ENCODE measurements at regions not wholly inside any gene's neighbourhood (a gene's known extent, or its start where the extent isn't known, plus 50 kb on each side); places are given as distances from the start of the nearest gene placed in this dataset.

DNA sequence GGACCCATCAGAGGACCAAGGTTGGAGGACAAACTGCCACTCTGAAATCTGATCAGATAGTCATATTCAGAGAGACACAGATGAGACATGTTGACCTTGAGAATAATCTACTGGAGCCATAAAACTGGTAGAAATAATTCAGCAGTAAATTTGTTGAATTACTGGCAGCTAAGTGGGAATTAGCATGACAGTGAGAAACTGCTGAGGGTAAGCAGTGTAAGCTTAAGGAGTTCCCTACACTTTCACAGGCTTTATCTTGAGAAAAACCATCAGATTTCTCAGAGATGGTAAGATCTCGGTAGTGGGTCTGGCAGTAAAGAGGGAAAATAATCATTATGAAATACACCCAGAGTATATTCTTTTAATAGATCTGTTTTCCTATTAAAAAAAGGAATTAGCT, 213.7 kb downstream of the TECRL start:
- no peaks in the 10 kb centered on the region for H3K36me3 Mint-ChIP-seq (ENCODE audit: low read depth)
- TF ChIP-seq EZH2phosphoT487 (IDR thresholded peaks at IDR 0.05; ENCODE audit: unreplicated experiment), result no peak
- no peak for TF ChIP-seq CREB1 (CRISPR knock-in tag; IDR thresholded peaks at IDR 0.05; ENCODE audit: low read depth)
- TF ChIP-seq CTCF (conservative IDR thresholded peaks at IDR 0.05; ENCODE audit: low read depth in 2 of 2), result no peak
- no peak for TF ChIP-seq ZNF114 (CRISPR knock-in tag; IDR thresholded peaks at IDR 0.05)
- TF ChIP-seq EZH2 (IDR thresholded peaks at IDR 0.05; ENCODE audit: low read depth, unreplicated experiment), result no peak
- TF ChIP-seq STAT1 (IDR thresholded peaks at IDR 0.05; ENCODE audit: unreplicated experiment), result no peak
- no peak for TF ChIP-seq REST (IDR thresholded peaks at IDR 0.05; ENCODE audit: unreplicated experiment)
- TF ChIP-seq, protein P1, sequence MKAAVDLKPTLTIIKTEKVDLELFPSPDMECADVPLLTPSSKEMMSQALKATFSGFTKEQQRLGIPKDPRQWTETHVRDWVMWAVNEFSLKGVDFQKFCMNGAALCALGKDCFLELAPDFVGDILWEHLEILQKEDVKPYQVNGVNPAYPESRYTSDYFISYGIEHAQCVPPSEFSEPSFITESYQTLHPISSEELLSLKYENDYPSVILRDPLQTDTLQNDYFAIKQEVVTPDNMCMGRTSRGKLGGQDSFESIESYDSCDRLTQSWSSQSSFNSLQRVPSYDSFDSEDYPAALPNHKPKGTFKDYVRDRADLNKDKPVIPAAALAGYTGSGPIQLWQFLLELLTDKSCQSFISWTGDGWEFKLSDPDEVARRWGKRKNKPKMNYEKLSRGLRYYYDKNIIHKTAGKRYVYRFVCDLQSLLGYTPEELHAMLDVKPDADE (IDR thresholded peaks at IDR 0.05), result no peak
- TF ChIP-seq, protein P2, sequence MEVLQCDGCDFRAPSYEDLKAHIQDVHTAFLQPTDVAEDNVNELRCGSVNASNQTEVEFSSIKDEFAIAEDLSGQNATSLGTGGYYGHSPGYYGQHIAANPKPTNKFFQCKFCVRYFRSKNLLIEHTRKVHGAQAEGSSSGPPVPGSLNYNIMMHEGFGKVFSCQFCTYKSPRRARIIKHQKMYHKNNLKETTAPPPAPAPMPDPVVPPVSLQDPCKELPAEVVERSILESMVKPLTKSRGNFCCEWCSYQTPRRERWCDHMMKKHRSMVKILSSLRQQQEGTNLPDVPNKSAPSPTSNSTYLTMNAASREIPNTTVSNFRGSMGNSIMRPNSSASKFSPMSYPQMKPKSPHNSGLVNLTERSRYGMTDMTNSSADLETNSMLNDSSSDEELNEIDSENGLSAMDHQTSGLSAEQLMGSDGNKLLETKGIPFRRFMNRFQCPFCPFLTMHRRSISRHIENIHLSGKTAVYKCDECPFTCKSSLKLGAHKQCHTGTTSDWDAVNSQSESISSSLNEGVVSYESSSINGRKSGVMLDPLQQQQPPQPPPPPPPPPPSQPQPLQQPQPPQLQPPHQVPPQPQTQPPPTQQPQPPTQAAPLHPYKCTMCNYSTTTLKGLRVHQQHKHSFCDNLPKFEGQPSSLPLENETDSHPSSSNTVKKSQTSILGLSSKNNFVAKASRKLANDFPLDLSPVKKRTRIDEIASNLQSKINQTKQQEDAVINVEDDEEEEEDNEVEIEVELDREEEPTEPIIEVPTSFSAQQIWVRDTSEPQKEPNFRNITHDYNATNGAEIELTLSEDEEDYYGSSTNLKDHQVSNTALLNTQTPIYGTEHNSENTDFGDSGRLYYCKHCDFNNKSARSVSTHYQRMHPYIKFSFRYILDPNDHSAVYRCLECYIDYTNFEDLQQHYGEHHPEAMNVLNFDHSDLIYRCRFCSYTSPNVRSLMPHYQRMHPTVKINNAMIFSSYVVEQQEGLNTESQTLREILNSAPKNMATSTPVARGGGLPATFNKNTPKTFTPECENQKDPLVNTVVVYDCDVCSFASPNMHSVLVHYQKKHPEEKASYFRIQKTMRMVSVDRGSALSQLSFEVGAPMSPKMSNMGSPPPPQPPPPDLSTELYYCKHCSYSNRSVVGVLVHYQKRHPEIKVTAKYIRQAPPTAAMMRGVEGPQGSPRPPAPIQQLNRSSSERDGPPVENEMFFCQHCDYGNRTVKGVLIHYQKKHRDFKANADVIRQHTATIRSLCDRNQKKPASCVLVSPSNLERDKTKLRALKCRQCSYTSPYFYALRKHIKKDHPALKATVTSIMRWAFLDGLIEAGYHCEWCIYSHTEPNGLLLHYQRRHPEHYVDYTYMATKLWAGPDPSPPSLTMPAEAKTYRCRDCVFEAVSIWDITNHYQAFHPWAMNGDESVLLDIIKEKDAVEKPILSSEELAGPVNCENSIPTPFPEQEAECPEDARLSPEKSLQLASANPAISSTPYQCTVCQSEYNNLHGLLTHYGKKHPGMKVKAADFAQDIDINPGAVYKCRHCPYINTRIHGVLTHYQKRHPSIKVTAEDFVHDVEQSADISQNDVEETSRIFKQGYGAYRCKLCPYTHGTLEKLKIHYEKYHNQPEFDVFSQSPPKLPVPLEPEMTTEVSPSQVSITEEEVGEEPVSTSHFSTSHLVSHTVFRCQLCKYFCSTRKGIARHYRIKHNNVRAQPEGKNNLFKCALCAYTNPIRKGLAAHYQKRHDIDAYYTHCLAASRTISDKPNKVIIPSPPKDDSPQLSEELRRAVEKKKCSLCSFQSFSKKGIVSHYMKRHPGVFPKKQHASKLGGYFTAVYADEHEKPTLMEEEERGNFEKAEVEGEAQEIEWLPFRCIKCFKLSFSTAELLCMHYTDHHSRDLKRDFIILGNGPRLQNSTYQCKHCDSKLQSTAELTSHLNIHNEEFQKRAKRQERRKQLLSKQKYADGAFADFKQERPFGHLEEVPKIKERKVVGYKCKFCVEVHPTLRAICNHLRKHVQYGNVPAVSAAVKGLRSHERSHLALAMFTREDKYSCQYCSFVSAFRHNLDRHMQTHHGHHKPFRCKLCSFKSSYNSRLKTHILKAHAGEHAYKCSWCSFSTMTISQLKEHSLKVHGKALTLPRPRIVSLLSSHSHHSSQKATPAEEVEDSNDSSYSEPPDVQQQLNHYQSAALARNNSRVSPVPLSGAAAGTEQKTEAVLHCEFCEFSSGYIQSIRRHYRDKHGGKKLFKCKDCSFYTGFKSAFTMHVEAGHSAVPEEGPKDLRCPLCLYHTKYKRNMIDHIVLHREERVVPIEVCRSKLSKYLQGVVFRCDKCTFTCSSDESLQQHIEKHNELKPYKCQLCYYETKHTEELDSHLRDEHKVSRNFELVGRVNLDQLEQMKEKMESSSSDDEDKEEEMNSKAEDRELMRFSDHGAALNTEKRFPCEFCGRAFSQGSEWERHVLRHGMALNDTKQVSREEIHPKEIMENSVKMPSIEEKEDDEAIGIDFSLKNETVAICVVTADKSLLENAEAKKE (CRISPR knock-in tag; IDR thresholded peaks at IDR 0.05), result no peak
- TF ChIP-seq ZNF331 (CRISPR knock-in tag; IDR thresholded peaks at IDR 0.05; ENCODE audit: low read depth), result no peak
- Histone ChIP-seq H3K27me3 (ENCODE audit: insufficient read depth) (no peaks in the 10 kb centered on the region), H3K4me2 (0 out of 2 replicates have a peak overlapping the region, but pooled peaks have one; percentile 21), H3F3A (replicated peaks; ENCODE audit: low read depth) (no peaks in the 10 kb centered on the region), H3K27ac (ENCODE audit: low read depth) (no peak overlapping the region), H3K4me1 (ENCODE audit: insufficient read depth) (peaks cover 4% of the 10 kb centered on the region; the same call in 1 of the 2 replicates), H4K20me1 (replicated peaks; ENCODE audit: insufficient read depth) (no peaks in the 10 kb centered on the region), H3K36me3 (ENCODE audit: insufficient read depth) (no peaks in the 10 kb centered on the region), H2AFZ (no peak overlapping the region), H3K79me2 (replicated peaks; ENCODE audit: insufficient read depth) (no peaks in the 10 kb centered on the region), H3K4me3 (no peak overlapping the region), H3K9me2 (ENCODE audit: insufficient read depth) (no peaks in the 10 kb centered on the region)
- ATAC-seq, result peak; percentile 76
- no peak overlapping the region for H3K4me3 Mint-ChIP-seq
- peaks cover 9% of the 10 kb centered on the region for H3K4me1 Mint-ChIP-seq
- peak overlapping the region; percentile 66; the same call in 1 of the 2 replicates for H3K27ac Mint-ChIP-seq
- H3K27me3 Mint-ChIP-seq (ENCODE audit: insufficient read depth, low read depth, poor library complexity), result peaks cover 2% of the 10 kb centered on the region
- H3K9me3 Mint-ChIP-seq, result no peaks in the 10 kb centered on the region
- DNase-seq (ENCODE audit: low spot score), result peak; percentile 31
